ENCODE measurements at regions not wholly inside any gene's neighbourhood (a gene's known extent, or its start where the extent isn't known, plus 50 kb on each side); places are given as distances from the start of the nearest gene placed in this dataset.

GRCh38 chr1:11373895-11374747, 101.1 kb downstream of the UBIAD1 start:
- no peak for DNase-seq

DNA sequence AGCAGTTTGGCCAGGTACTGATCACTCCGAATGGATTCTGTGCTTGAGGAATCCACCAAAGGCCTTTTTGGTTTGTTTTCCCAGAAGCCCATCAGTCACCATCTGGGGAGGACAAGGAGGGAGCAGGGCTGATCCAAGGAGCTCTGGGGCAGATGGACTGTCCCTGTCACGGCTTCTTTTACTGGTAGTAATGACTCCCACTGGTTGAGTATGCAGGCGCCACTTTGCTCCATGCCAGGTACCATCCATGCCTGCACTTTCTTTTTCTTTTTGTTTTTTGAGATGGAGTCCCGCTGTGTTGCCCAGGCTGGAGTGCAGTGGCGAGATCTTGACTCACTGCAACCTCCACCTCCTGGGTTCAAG, 101.7 kb downstream of the UBIAD1 start:
- DNase-seq = no peak

DNA sequence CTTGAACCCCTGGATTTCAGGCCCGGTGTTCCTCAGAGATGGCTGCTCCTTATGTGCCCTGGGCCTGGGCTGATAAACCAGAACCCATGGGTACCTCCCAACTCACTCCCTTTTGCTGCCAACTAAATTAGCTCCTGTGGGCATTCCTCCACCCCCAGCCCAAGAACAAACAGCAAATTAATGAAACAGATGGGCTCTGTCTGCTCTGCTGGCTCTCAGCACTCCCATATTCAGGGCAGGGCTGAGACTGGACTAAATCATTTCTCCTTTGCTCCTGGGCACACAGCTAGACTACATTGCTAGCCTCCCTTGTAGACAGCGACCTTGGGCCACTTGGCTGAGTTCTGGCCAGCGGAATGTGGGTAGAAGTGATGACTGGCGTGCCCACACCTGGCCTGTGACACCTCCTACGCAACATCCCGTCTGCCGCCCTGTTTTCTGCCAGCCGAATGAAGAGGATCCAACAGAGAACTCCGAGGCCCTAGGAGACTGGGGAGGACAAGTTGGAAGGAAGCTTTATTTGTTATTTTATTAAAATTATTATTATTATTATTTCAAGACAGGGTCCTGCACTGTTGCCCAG, 101.9 kb upstream of the DISP3 start:
- no peak for DNase-seq

DNA sequence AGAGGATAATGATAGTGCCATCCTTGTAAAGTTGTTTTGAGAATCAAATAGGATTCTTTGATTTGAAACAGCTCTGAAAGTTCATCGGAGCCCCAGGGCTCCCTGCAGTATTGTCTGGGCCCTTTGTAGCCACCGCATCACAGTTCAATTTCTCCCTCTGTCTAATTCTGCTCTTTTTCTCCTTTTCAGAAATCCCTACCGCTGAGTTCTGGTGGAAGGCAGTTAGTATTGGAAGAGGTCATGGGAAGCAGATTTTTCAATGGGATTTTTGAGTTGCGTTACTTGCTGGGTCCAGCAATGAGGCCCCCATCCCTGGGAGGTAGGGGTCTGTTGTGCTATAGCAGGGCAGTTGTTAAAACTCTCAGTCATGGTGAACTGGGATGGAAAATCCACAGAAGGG, 101.0 kb upstream of the DISP3 start:
- no peak for DNase-seq

DNA sequence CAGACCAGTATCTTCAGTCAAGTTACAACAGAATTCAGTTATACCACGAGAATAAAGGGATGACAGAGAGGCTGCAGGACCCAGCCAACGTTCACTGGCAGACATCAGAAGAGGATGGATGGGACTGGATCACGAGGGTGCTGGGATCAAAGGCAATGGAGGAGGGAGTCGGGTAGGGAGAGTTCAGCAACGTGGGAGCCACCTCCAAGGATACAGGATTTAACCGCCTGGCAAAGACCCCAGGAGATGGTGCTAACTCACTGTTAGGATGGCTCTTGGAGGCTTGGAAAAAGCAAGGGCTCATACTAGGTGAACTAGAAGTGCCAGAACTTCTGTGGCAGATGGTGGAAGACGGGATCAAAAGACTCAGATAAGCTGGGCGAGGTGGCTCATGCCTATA, 99.1 kb upstream of the DISP3 start:
- DNase-seq = no peak

DNA sequence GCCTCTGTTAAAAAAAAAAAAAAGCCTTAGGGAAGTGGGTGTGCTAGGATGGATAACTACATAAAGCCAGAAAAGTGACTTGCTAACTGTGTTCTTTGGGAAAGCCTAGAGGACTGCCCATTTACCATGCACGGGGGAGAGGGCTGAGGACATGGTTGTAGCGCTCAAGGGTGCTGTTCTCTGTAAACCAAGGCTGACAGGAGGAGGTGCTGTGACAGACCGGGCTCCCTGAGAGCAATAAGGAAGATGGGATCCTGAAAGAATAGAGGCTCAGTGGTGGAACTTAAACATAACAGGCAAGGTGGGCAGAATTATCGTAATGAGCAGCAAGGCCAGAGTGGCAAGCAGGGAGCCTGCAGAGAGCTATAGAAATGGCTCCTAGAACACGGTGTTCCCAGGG, 98.5 kb upstream of the DISP3 start:
- no peak for DNase-seq

GRCh38 chr1:11383553-11384169, 95.3 kb upstream of the DISP3 start:
- DNase-seq = peak; percentile 4

GRCh38 chr1:11384170-11384554, 94.8 kb upstream of the DISP3 start:
- peak; percentile 22 for DNase-seq

GRCh38 chr1:11387829-11388228, 91.1 kb upstream of the DISP3 start:
- DNase-seq = no peak

- no peak for DNase-seq
These were observed 90.3 kb upstream of the DISP3 start for GRCh38 chr1:11388617-11389016.

DNA sequence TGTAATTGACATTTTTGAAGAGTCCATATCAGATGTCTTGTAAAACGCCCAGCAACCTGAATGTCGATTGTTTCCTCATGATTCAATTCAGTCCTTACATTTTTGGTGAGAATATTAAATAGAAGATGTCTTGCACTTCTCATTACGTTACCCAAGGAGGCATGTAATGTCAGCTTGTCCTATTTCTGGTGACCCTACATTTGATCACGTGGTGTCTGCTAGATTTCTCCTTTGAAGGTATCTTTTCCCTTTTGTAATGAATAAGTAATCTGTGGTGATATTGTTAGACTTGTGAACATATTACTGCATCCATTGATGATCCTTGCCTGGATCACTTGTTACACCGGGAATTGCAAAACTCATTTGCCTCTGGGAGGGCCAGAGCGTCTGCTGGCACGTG, 87.6 kb upstream of the DISP3 start:
- DNase-seq = no peak

DNA sequence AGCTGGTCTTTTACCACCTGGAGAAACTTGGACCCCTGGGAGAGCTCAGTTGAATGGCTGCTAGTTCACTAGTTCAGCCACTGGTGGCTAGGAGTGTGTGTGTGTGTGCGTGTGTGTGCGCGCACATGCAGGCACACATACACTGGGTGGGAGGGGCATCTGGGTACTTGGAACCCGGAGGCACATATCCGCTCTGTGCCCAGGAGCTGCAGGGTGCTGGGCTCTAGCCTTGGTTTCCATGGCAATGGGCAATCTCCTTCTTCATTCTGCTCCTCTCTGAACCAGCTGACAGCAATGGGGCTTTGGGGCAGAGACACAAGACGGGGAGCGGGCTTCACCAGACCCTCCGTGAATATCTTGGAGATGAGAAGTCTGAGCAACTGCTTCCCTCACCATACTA, 87.1 kb upstream of the DISP3 start:
- no peak for DNase-seq

DNA sequence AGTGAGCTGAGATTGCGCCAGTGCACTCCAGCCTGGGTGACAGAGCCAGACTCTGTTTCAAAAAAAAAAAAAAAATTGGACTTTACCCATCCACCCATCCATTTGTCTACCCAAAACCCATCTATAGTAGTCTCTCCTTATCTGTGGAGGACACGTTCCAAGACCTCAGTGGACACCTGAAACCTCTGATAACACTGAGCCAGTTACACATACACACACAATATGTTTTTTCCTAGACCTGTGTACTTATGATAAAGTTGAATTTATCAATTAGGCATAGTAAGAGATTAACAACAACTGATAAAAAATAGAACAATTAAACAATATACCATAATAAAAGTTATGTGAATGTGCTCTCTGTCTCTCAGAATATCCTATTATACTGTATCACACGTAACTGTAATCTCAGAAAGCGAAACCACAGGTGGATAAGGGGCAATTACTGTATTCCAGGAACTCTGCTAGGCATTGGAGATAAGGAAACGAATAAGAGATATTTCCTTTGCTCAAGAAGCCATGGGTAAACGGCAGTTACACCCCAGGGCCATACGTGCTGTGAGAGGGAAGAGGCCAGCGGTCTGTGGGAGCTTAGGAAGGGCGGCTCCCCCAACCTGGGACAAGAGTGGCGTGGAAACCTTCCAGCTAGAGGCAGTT, 84.2 kb upstream of the DISP3 start:
- no peak for DNase-seq

DNA sequence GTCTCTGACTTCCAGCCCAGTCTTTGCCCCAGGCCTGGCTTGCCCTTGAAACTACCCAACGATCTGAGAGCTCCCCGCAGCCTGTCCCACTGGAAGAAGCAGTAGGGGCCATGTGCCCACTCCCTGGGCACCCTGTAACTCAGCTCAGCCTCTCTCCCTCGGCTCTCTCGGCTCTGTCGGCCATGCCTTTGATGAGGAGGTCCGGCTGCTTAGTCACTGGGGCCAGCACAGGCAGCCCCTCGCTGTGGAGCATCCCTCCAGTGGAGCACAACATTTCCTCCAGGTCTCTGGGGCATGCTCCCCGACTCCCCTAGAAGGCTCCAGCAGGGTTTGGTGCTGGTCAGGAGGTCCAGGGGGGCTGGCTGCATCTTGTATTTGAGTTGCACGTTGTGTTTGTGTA, 83.3 kb upstream of the DISP3 start:
- no peak for DNase-seq

DNA sequence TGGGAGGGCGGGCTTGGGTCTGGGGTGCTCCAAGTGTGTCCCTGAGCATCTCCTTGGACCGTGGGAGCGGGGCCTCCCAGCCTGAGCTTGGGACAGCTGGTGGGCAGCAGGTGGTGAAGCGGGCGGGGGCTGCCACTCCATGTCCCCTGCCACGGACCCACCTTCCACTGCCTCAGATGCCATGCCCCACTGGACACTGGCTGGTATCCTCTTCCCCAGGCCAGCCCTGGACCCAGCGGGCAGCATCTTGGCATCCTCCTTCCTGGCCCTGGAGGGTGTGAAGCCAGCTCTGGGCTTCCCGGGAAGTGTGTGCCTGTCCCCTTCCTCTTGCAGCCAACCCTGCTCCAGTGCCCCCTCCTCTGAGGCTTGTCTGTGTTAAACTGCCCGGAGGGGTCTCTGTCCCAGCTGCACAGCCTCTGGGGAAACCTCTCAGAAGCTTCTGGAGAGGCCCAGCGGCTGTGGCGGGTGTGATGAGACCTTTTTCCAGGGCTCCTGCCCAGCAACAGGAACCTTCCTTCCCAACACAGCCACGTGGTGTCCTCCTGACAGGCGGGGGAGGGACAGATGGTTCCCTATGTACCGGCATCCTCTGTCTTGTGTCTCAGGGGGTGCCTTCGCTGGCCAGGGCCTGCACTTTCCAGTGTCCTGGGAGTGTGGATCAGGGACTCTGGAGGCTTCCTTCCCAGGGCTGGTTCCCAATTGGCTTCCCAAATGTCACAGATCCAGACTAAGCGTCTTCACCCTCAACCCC, 81.6 kb upstream of the DISP3 start:
- DNase-seq = no peak

DNA sequence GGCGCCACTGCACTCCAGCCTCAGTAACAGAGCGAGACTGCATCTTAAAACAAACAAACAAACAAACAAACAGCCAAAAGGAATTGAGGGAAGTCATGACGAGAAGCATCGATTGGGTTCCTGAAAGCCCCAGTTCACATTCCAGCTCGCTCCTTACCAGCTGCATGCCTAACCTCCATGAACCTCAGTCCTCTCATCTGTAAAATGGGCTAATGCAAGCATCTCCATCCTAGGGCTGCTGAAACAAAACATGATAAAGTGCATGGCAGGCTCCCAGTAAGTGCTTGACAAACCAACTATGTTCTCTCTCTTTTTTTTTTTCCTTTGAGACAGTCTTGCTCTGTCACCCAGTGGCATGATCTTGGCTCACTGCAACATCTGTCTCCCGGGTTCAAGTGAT, 79.7 kb upstream of the DISP3 start:
- no peak for DNase-seq

GRCh38 chr1:11400155-11400554, 78.8 kb upstream of the DISP3 start:
- DNase-seq = no peak

- no peak for DNase-seq
These were observed 78.4 kb upstream of the DISP3 start for GRCh38 chr1:11400567-11400966.

DNA sequence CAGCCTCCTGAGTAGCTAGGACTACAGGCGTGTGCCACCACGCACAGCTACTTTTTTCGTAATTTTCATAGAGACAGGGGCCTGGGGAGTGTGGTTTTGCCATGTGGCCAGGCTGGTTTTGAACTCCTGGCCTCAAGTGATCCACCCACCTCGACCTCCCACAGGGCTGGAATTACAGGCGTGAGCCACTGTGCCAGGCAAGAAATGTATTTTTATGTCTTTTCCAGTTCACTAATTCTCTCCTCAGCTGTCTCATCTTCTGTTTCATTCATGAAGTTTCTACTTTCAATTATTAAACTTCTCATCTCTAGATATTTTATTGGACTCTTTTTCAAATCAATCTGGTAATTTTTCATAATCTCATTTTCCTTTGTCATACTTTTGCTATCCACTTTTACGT, 72.1 kb upstream of the DISP3 start:
- no peak for DNase-seq

DNA sequence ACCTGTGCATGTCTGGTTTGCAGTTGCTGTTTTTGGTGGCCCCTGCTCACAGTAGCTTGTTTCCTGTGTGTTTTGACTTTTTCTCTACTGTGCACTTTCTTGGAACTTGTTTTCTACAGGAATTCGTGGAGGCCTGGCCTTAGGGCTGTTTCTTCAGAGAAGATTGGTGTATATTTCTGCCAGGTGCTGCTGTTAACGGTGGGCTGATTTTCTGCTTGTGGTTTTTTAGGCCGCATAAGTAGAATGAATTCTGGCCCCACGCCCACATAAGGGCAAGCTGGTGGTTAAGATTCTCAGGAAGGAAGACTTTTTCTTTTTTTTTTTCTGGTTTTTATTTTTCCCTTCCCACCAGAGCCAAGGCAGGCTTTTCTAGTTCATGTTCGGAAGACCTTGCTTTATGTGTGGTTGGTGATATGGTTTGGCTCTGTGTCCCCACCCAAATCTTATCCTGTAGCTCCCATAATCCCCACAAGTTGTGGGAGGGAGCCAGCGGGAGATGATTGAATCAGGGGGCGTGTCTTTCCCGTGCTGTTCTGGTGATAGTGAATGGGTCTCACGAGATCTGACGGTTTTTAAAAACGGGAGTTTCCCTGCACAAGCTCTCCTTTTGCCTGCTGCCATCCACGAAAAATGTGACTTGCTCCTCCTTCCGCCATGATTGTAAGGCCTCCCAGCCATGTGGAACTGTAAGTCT, 71.5 kb upstream of the DISP3 start:
- DNase-seq = no peak

DNA sequence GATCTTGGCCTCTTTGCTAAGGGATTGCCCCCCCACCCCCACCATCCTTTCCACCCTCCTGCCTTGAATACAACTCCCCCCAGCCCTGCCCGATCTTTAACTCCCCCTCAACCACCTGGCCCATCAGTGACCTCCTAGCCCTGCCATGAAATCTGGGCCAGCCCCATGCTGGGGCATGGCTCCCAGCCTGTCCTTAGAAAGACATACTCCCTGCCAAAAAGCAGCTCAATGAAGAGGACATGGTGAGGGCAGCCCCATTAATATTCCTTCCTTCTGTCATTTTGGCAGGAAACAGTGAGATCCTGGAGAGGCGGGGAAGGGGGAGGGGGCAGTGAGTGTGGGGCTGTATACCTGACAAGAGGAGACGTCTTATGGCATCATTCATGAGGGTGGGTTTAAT, 66.8 kb upstream of the DISP3 start:
- no peak for DNase-seq

DNA sequence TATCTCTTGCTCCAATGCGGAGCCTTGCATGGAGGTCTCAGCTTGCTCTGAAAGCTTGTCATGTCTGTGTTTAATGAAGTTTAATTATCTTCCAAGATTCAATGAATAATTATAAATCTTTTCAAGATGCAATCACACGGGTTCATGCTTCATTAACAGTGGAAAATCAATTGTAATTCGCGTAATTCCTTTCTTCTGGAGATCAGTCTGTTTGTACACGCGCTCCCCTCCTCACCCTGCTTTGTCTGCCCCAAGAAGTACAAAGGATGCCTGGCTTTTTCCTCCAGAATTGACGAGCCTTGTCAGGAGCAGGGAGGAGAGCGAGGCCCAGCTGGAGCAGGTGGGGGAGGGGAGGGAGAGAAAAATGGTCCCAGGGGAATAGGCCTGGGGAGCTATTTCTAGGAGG, 65.0 kb upstream of the DISP3 start:
- DNase-seq = no peak

All from fibroblast of skin of abdomen (primary cell).